Skin epidermis (tissue), 12 donors: ENCODE measurements at regions not wholly inside any gene's neighbourhood (a gene's known extent, or its start where the extent isn't known, plus 50 kb on each side); places are given as distances from the start of the nearest gene placed in this dataset.
"Not testable (repeated sequence)": the region's sequence is repeated elsewhere in the genome, so short reads cannot be mapped to it uniquely, and the experiment has no call there.

Experiments used
- H3K27ac ChIP-seq, 21 experiments: fragments of 200-600 bp; sonication (generic) in 11 of 21; one replicate each; pipeline ENCODE4 v1.5.0; 2020; ENCODE audit warnings: mild to moderate bottlenecking in 3 of 21, inconsistent platforms in 2 of 21, moderate library complexity in 2 of 21
- H3K4me3 ChIP-seq, 7 experiments: fragments of 200-600 bp; sonication (generic) in 2 of 7; one replicate each; pipeline ENCODE4 v1.5.0; 2020; ENCODE audit warnings: inconsistent platforms in 2 of 7, mild to moderate bottlenecking in 2 of 7, moderate library complexity in 1 of 7

DNA sequence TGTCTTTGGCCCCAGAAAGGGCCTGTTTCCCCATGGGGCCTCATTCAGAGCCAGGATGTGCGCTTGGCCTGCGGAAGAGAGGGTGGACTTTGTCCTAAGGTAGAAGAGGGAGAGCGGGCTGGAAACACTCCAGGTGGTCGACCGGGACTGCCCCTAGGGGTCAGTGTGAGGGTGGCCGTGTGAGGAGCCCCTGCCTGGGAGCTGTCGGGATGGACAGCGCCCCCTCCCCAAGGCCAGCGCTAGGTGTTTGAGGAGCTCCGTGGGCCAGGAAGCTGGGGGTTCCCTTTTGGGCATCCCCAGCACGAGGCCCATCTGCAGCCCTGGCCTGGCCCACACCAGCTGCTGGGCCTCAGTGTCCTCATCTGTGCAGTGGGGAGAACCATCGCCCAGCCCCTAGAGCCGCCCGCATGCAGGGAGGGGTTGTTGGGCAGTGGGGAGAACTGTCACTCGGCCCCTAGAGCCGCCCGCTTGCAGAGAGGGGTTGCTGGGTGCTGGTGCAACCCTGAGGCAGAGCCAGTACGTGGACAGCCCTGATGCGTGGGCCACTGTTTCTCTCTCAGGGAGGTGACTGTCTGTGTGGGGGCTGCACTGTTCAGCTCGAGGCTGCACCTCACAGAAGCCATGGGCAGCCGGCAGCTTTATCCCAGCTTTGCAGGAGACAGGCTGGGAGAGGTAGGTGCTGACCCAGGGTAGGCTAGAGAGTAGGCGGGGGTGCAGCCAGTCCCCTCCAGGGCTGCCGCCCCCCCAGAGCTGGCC lies 1319.9 kb downstream of the BRD1 start:
- Histone ChIP-seq H3K4me3 (no peak overlapping the region), H3K27ac (no peak overlapping the region)

DNA sequence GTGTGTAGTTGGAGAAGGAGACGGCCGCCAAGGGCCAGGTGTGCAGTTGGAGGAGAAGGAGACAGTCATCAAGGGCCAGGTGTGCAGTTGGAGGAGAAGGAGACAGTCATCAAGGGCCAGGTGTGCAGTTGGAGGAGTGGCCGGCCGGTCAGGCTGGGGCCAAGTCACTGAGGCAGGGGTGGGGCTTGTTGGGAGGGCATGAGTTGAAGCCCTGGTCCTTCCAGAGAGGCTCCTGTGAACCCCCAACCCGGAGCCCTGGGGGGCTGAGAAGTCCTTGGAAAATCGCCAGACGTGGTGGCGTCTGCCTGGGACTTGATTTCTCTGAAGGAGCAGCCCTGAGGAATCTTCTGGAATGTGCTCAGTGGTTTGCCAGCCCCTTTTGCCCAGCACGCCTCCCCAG lies 1320.5 kb downstream of the BRD1 start:
- Histone ChIP-seq H3K27ac (no peak overlapping the region), H3K4me3 (no peak overlapping the region)

GRCh38 chr22:48506506-48507145 lies 1321.0 kb downstream of the BRD1 start:
- Histone ChIP-seq H3K27ac (no peak overlapping the region), H3K4me3 (no peak overlapping the region)

DNA sequence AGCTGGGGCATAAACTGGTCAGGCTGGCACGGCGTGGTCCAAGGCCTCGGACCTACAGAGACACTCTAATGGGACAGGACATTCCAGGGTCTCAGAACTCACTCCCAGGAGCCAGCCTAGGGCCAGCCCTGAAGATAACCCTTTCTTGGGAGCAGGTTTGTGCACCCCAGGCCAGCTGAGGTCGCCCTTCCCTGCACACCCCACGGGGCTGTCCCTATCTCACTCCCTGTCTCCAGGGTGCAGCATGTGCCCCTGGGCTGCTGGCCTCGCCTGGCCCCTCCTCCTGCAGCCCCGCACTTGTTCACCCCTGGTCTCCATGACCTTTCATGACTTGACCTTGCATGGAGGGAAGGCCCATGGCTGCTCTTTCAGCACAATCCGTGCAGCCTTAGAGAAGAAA lies 1321.8 kb downstream of the BRD1 start:
- no peak overlapping the region for H3K27ac ChIP-seq
- no peak overlapping the region for H3K4me3 ChIP-seq

DNA sequence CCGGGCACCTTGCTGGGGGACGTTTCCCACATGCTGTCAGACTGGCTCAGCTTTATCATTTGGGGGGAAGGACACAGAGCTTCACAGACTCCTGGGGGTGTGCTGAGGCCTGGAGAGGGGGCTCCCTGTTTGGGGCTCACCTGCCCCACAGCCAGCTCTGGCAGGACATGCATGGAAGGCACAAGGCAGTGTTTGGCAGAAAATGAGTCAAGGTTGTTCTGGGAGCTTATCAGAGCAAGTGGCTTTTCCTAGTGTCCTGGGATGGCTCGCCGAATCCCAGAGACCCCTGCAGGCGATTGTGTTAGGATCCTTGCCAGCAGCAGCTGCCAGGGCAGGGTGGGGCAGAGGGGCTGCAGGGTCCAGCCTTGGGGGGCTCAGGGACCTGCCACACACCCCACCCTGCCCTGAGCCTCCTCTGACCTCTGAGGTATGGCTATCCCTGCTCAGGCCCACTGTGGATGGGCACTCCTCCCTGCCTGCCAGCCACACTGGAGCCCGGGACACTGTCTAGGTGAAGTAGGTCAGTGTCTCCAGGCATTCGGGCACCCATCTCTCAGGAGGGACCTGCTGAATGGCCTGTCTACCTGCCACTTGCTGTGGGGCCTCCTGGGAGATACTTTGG lies 1323.0 kb downstream of the BRD1 start:
- Histone ChIP-seq H3K4me3 (no peak overlapping the region), H3K27ac (no peak overlapping the region)

- H3K4me3 ChIP-seq = no peak overlapping the region
Observed at GRCh38 chr22:48503876-48504275, 1323.8 kb downstream of the BRD1 start.

GRCh38 chr22:48503035-48503625 lies 1324.5 kb downstream of the BRD1 start:
- H3K4me3 ChIP-seq = no peak overlapping the region
- H3K27ac ChIP-seq = no peak overlapping the region

More at GRCh38 chr22:48503876-48504275, 1323.8 kb downstream of the BRD1 start:
- no peak overlapping the region for H3K27ac ChIP-seq

DNA sequence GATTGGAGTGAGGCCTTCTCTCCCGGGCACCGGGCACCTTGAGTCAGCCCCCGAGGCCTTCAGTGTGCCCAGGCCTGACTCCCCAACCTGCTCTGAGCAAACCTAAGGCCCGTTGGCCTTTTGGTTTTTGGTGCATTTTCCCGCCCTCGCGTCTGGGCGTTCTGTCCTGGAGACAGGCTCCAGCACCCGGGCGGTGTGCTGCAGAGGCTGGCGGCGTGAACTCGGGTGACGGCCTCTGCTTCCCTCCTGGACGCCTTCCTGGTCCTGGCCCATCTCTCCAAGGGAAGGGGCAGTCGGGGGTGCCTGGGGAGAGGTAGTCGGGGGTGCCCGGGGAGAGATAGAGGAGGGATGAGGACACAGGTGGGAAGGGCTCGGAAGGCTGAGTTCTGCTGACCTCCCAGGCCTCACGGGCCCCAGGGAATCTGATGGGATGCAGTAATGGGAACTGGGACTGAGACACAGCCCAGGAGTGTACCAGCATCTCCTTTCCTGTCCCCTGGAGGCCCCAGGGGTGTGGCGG lies 1326.4 kb downstream of the BRD1 start:
- no peak overlapping the region for H3K27ac ChIP-seq
- H3K4me3 ChIP-seq = no peak overlapping the region

DNA sequence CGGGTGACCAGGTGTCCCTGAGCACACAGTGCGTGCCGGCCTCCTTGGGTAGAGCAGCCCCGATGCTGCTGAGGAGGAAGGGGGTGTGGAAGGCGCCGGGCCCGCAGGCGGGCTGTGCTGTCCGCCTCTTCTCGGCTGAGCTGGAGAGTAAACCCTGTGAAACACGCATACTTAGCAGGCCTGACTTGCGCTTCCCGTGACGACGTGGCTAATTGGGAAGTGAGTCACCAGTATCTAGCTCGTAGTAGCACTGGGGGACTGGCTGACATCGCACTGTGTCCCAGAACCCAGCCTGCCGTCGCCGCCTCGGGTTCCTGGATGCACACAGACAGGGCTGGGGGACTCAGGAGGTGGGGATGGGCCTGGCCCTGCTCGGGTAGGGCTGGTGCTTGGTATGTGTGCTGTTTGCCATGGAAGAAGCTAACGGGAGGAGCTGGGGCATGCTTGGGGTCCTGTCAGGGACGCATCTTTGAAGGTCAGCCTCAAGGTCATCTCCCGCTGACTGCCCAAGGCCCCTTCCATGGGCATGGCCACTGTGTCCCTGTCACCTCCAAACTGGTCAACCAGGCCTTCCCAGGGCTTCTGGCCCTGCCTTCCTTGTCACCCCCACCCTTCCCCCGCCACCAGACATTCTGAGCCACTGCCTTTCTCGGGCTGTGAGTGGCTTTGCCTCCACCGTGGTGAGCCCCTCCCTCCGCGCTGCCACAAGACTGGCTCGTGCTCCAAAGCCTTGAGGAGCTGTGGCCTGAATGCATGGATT lies 1327.0 kb downstream of the BRD1 start:
- H3K27ac ChIP-seq = no peak overlapping the region

GRCh38 chr22:48499456-48500425 lies 1327.9 kb downstream of the BRD1 start:
- Histone ChIP-seq H3K27ac (no peak overlapping the region), H3K4me3 (no peak overlapping the region)

More for the DNA sequence above, 1327.0 kb downstream of the BRD1 start:
- H3K4me3 ChIP-seq = no peak overlapping the region

GRCh38 chr22:48498526-48499331 lies 1328.9 kb downstream of the BRD1 start:
- Histone ChIP-seq H3K27ac (no peak overlapping the region), H3K4me3 (no peak overlapping the region)

GRCh38 chr22:48497743-48498520 lies 1329.7 kb downstream of the BRD1 start:
- H3K4me3 ChIP-seq, H3K27ac ChIP-seq: not testable (repeated sequence)

- Histone ChIP-seq H3K4me3 (no peak overlapping the region), H3K27ac (no peak overlapping the region)
Observed at GRCh38 chr22:48496987-48497650, 1330.6 kb downstream of the BRD1 start.

- H3K27ac ChIP-seq = no peak overlapping the region
- H3K4me3 ChIP-seq = no peak overlapping the region
Observed at GRCh38 chr22:48496226-48496845, 1331.3 kb downstream of the BRD1 start.

DNA sequence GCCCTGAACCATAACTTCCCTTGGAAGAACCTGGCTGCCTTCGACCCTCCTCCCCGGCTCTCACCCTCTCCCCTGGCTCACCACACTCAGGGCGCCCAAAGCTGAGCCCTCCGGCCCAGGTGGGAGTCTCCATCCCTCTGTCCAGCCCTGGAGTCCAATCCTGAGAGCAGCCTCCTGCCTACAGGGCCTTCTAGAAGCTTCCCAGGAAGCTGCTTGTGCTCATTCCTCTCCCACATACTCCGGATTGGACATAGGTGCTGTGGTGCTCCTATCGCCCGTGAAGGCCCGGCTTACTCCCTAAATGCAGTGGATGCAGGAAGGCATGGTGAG lies 1332.0 kb downstream of the BRD1 start:
- Histone ChIP-seq H3K27ac (no peak overlapping the region), H3K4me3 (no peak overlapping the region)
